ENCODE measurements at regions not wholly inside any gene's neighbourhood (a gene's known extent, or its start where the extent isn't known, plus 50 kb on each side); places are given as distances from the start of the nearest gene placed in this dataset.
"Not testable (repeated sequence)": the region's sequence is repeated elsewhere in the genome, so short reads cannot be mapped to it uniquely, and the experiment has no call there.

GRCh38 chr2:95685513-95685912, 93.7 kb downstream of the TRIM43 start:
- no peak for TF ChIP-seq MYC (IDR thresholded peaks at IDR 0.05; ENCODE audit: low read depth, low read length)
- no peak for TF ChIP-seq CTCF (IDR thresholded peaks at IDR 0.05; ENCODE audit: low read depth, low read length)
- TF ChIP-seq POLR2A (IDR thresholded peaks at IDR 0.05; ENCODE audit: extremely low read depth, insufficient read length) = no peak
- no peak for TF ChIP-seq MAX (IDR thresholded peaks at IDR 0.05; ENCODE audit: low read depth, low read length)
- DNase-seq (ENCODE audit: low read depth) = no peak
- no peak overlapping the region for H3K4me3 ChIP-seq (ENCODE audit: low read depth, low read length)

GRCh38 chr2:95686056-95686825, 94.4 kb downstream of the TRIM43 start:
- not testable (repeated sequence) for H3K4me3 ChIP-seq (ENCODE audit: low read depth, low read length)

GRCh38 chr2:95687852-95688251, 96.1 kb downstream of the TRIM43 start:
- not testable (repeated sequence) for DNase-seq (ENCODE audit: low read depth)

More at GRCh38 chr2:95686056-95686825, 94.4 kb downstream of the TRIM43 start:
- not testable (repeated sequence) for DNase-seq (ENCODE audit: low read depth)

GRCh38 chr2:95691210-95691609, 99.4 kb downstream of the TRIM43 start:
- DNase-seq (ENCODE audit: low read depth) = not testable (repeated sequence)

More at GRCh38 chr2:95687852-95688251, 96.1 kb downstream of the TRIM43 start:
- H3K4me3 ChIP-seq (ENCODE audit: low read depth, low read length) = not testable (repeated sequence)

GRCh38 chr2:95693071-95693846, 101.5 kb downstream of the TRIM43 start:
- H3K4me3 ChIP-seq (ENCODE audit: low read depth, low read length); DNase-seq (ENCODE audit: low read depth): not testable (repeated sequence)

More at GRCh38 chr2:95691210-95691609, 99.4 kb downstream of the TRIM43 start:
- H3K4me3 ChIP-seq (ENCODE audit: low read depth, low read length) = not testable (repeated sequence)

- no peak overlapping the region for H3K4me3 ChIP-seq (ENCODE audit: low read depth, low read length)
- TF ChIP-seq MYC (IDR thresholded peaks at IDR 0.05; ENCODE audit: low read depth, low read length) = no peak
- TF ChIP-seq MAX (IDR thresholded peaks at IDR 0.05; ENCODE audit: low read depth, low read length) = no peak
- TF ChIP-seq CTCF (IDR thresholded peaks at IDR 0.05; ENCODE audit: low read depth, low read length) = no peak
- no peak for TF ChIP-seq POLR2A (IDR thresholded peaks at IDR 0.05; ENCODE audit: extremely low read depth, insufficient read length)
- DNase-seq (ENCODE audit: low read depth) = no peak
Observed at GRCh38 chr2:95695613-95696012, 103.8 kb downstream of the TRIM43 start.

GRCh38 chr2:95698146-95698545, 106.3 kb downstream of the TRIM43 start:
- no peak overlapping the region for H3K4me3 ChIP-seq (ENCODE audit: low read depth, low read length)
- TF ChIP-seq MAX (IDR thresholded peaks at IDR 0.05; ENCODE audit: low read depth, low read length) (no peak), POLR2A (IDR thresholded peaks at IDR 0.05; ENCODE audit: extremely low read depth, insufficient read length) (no peak), MYC (IDR thresholded peaks at IDR 0.05; ENCODE audit: low read depth, low read length) (no peak), CTCF (IDR thresholded peaks at IDR 0.05; ENCODE audit: low read depth, low read length) (no peak)
- DNase-seq (ENCODE audit: low read depth) = no peak

GRCh38 chr2:95699201-95700184, 107.7 kb downstream of the TRIM43 start:
- not testable (repeated sequence) for DNase-seq (ENCODE audit: low read depth); H3K4me3 ChIP-seq (ENCODE audit: low read depth, low read length)
